ENCODE measurements at regions not wholly inside any gene's neighbourhood (a gene's known extent, or its start where the extent isn't known, plus 50 kb on each side); places are given as distances from the start of the nearest gene placed in this dataset.

DNA sequence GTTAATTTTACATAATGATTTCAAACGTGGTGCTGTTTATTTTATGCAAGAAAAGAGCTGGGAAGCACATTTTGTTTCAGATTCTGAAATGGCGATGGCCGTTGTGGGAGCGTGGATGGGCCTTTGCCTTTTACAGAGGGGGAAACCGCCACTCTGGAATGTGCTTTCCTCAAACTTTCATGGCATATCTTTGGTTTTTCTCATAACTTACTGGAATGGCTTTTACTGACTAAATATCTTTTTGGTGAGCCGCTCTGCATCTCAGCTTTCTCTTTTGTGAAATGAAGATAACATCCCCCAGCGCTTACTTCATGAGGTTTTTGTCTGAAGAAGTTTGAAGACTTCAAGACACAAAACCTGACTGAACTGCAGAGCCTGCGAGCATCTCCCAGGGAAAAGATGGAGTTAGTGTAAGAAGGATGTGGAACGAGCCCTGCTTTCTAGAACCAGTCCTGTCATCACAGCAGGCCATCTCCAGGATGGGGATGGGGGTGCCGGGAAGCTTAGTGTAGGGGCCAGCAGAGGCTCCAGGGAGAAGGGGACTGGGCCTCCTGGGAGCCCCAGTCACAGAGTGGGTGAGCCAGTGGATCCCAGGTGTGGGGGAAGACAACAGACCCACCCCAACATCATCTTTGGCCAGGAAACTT is 61.8 kb upstream of the TIAM2 start:
- TF ChIP-seq POLR2A (IDR thresholded peaks at IDR 0.05) (no peak), EP300 (IDR thresholded peaks at IDR 0.05) (no peak)
- TF ChIP-seq, protein P1, sequence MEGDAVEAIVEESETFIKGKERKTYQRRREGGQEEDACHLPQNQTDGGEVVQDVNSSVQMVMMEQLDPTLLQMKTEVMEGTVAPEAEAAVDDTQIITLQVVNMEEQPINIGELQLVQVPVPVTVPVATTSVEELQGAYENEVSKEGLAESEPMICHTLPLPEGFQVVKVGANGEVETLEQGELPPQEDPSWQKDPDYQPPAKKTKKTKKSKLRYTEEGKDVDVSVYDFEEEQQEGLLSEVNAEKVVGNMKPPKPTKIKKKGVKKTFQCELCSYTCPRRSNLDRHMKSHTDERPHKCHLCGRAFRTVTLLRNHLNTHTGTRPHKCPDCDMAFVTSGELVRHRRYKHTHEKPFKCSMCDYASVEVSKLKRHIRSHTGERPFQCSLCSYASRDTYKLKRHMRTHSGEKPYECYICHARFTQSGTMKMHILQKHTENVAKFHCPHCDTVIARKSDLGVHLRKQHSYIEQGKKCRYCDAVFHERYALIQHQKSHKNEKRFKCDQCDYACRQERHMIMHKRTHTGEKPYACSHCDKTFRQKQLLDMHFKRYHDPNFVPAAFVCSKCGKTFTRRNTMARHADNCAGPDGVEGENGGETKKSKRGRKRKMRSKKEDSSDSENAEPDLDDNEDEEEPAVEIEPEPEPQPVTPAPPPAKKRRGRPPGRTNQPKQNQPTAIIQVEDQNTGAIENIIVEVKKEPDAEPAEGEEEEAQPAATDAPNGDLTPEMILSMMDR (IDR thresholded peaks at IDR 0.05), result no peak
